NCI-H69 (cell line): ENCODE measurements at regions not wholly inside any gene's neighbourhood (a gene's known extent, or its start where the extent isn't known, plus 50 kb on each side); places are given as distances from the start of the nearest gene placed in this dataset.
A peak's percentile ranks its signal among the peaks of the same experiment; 100 is the strongest.
"Not testable (repeated sequence)": the region's sequence is repeated elsewhere in the genome, so short reads cannot be mapped to it uniquely, and the experiment has no call there.

Source experiments
- DNase-seq: peaks from one replicate; lab custom pipeline; 2025; lab: John Stamatoyannopoulos, UW

- no peak for DNase-seq
Measured at GRCh38 chr4:12583275-12583674, 900.9 kb downstream of the RAB28 start.

- no peak for DNase-seq
Measured at GRCh38 chr4:12580787-12581186, 903.4 kb downstream of the RAB28 start.

GRCh38 chr4:12579172-12579571 is 905.0 kb downstream of the RAB28 start:
- no peak for DNase-seq

DNA sequence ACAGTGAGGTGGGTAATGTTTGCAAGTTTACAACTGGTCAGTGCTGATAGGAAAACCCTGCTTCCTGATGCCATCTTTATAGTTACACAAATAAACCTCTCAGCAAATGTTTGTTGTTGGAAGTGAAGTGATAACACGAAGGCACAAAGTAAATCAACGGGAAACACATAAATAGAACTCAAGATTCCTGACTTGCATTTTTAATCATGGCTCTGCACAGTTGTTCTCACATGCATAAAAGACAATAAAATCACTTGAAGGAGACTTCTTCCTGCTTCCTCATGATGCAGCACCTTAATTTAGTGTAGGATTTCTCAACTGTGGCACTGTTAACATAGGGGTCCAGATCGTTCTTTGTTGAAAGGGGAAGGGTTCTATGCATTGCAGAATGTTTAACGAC is 907.7 kb downstream of the RAB28 start:
- DNase-seq: no peak

DNA sequence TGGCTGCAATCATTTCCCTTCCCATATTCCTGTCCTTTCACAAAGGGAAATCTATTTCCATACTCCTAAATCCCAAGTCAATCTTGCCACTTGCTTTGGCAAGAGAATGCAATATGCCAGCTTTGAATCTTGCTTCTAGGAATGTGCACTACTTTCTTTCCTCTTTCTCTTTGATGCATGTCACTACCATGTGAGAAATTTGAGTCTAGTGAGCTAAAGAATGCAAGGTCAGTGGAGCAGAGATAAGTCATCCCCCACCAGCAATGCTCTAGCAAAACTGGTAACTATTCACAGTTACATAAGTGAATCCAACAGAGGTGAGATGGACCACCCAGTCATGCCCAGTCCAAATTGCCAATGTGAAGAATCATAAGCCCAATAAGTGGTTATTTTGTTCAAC is 910.4 kb downstream of the RAB28 start:
- no peak for DNase-seq

DNA sequence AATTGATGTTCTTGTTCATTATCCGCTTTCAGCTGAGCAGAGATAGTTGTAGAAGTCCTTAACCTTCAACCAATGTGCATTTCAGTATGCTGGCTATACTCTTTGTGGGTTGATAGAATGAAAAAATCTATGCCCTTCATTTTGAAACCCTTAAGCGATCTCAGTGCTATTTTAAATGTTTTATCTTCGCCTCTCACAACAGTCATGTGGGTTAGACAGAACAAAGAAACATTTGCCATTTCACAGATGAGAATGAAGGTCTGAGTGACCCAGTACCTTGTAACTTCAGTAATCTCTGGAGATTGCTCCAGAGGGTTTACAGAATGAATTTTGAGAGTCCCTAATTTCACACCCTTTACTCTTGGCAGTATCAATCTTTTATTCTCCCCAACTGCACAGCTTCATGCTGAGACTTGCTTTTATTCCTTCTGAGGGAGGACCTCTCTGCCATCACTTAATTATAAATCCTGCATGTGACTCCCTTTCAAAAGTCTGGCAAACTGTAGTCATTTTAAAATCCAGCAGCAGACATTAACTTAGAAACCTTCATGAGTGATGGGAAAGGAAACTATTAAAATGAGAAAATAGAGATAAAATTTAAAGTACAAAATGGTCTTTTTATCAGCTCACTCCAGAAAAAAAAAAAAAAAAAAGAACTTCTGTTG is 921.5 kb downstream of the RAB28 start:
- no peak for DNase-seq

- no peak for DNase-seq
Measured at GRCh38 chr4:12562021-12562420, 922.1 kb downstream of the RAB28 start.

DNA sequence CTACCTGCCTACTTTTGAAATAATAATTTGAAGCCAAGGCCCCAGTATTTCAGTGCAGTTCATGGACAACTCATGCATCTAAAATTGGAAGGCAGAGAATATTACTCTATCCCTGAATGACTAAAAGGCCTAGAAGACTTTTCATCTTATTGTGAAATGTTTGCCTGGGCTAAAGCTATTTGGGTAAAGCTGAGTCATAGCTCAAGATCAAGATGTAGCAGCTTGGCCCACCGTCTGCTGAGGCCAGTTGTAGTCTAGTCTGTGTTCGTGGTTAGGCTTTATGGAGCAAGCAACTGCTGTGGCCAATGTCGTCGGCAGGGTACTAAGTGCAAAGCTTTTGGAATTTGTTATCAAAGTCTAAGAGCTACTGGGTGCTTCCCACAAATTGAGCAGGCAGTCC is 929.1 kb downstream of the RAB28 start:
- no peak for DNase-seq

DNA sequence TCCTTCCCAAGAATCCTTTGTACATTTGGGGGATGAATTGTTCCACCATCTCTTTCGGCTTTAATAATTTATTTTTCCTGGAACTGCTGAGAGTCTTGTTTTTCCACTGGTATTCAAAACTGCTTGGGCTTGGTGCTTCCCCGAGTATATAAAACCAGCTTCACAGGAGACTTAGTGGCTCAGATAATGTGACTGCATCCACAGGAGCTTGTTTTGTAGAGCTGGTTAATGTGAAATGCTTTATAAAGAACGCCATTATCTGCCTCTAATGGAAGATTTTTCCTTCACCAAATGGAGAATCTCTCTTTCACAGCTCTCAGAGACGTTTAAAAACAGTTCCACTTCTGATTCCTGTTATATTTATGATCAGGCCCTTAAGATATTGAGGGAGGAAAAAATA is 935.5 kb downstream of the RAB28 start:
- DNase-seq: no peak

DNA sequence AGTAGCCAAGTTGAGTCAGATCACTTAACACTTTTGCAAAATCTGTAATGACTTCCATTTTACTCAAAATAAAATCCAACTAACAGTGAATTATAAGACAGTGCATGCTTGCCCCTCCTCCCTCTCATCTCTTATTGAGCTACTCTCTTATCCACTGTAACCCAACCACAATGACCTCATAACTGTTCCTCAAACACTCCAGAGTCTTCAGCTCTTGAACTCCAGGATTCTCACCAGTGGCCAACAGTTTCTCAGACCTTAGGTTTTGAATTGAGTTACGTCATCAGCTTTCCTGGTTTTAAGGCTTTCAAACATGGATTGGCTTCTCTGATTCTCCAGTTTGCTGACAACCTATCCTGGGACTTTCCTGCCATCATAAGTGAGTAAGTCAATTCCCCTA is 938.3 kb downstream of the RAB28 start:
- DNase-seq: no peak

DNA sequence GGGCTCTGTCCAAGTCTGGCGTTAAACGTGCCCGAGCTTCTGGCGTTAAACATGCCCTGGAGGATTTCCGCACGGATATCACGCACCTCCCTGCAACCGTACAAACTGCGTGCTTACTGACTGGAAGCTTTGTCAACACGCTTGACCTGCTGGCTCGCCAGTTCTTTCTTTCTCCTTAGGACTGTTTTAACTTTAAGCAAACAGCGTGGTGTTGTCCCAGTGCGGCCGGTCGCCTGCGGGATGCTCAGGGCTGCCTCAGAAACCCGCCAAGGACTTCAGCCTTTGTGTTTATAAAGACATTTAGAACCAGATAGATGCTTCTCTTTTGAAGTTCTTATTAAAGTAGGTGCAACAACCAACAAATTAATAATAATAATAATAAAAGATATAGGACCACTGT is 946.0 kb downstream of the RAB28 start:
- DNase-seq: no peak

GRCh38 chr4:12534684-12535083 is 949.5 kb downstream of the RAB28 start:
- no peak for DNase-seq

GRCh38 chr4:12519426-12519825 is 964.7 kb downstream of the RAB28 start:
- peak; percentile 5 for DNase-seq

DNA sequence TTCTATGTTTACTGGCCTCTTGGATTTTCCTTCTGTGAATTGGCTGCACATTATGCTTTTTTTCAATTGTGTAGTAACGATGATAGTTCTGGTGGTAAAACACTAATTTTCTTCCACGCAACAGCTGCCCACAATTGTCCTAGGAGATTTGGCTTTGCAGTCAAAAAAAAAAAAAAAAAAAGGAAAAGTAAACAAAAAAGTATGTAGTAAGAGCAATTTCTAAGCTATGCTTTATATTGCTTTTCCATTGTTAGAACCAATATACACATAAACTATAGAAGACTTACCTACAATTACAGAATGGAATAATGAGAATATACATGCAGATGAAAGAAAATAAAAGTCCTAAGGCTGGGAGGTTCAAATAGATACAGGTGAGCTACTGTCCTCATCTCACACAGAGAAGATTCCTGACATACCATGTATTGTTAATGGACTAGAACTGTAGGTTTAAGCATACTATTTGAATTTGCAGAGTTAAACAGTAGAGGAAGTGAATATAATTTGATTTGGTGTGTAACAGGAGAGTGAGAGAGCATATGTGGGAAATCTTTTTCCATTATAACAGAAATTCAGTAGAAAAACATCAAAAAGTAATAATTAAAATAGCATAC is 976.2 kb downstream of the RAB28 start:
- DNase-seq: no peak

GRCh38 chr4:12500409-12500808 is 983.7 kb downstream of the RAB28 start:
- DNase-seq: no peak

- no peak for DNase-seq
Measured at GRCh38 chr4:12499693-12500092, 984.4 kb downstream of the RAB28 start.

GRCh38 chr4:12495211-12495610 is 988.9 kb downstream of the RAB28 start:
- no peak for DNase-seq

DNA sequence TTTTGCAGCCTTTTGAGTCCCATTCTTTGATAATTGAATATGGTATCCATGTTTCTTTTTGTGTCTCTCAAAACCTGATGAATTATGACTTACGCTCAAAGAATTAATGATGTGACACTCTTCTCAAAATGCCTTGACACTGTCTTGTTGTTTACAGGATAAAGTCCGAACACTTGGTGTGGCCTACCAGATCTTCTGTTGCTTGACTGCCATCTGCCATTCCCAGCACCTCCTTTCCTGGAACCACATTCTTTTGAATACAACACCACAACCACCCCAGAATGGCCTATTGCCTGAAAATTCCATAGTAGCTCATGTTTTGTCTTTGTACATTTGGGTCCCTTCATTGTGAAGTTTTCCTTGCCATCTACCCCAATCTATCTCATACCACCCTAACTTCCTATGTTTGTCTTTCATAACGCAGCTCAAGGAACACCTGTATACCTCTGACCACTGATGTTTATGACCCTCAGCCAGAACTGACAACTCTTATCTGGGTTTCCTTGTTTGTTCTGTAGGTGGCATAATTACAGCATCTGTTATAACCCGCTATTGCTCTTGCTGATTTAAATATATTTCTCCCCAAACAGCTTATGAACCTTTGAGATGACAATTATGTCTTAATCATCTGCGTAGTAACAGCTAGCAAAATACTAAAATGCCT is 991.3 kb downstream of the RAB28 start:
- no peak for DNase-seq

GRCh38 chr4:12488672-12489071 is 995.5 kb downstream of the RAB28 start:
- DNase-seq: no peak

DNA sequence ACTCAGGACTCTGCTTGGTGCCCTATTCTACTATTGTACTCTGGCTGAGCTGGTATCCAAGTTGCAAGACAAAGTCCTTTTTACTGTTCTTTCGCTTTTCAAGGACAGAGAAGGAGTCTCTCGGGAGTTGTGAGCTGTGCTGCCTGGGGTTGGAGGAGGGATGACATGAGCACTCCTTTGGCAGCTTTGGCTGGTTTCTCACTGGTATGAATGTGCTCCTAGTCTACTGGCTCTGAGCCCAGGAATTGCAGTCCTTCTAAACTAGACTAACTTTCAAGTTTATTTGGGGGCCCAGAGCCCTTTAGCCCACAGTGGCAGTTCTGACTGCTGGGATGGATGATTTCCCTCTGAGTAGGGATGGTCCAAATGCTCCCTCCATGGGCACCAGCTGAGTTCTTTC is 997.1 kb downstream of the RAB28 start:
- DNase-seq: no peak

DNA sequence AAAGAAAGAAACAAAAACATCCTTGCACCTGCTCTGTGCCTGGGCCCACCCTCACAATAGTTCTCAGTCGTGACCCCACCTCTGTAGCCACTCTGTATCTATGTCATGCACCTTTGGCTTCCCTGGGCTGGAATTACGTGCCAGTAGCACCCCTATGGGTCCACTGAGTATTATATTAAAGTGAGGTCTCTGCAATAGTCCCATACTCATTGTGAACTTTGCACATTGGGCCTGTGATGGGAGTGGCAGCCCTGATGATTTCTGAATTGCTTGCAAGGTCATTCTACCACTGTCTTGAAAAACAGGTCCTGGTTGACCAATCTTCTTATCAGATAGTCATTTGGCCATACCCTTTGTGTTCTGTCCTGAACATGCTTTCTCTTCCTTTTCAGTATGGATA is 1012.1 kb downstream of the RAB28 start:
- no peak for DNase-seq

DNA sequence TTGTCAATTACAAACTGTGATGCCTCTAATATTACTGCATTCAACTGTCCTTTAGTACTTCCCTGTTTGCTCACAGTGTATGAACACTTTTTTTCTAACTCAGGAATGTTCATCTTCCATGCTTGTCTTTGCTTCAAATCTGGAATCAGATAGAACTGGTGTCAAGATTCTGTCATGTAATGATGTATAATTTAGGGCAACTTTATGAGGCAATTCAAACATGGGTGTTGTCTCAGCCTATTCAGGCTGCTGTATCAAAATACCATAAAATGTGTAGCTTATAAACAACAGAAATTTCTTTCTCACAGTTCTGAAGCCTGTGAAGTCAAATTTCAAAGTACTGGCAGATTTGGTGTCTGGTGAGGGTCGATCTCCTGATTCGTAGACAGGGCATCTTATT is 1012.9 kb downstream of the RAB28 start:
- DNase-seq: no peak

- not testable (repeated sequence) for DNase-seq
Measured at GRCh38 chr4:12461576-12461975, 1022.6 kb downstream of the RAB28 start.

GRCh38 chr4:12459126-12459525 is 1025.0 kb downstream of the RAB28 start:
- no peak for DNase-seq
